Kidney glomerular epithelial cell (primary cell): ENCODE measurements at regions not wholly inside any gene's neighbourhood (a gene's known extent, or its start where the extent isn't known, plus 50 kb on each side); places are given as distances from the start of the nearest gene placed in this dataset.
"Not testable (repeated sequence)": the region's sequence is repeated elsewhere in the genome, so short reads cannot be mapped to it uniquely, and the experiment has no call there.

Source experiments
- DNase-seq: peaks from one replicate; lab custom pipeline; 2025; lab: John Stamatoyannopoulos, UW

GRCh38 chr9:85077944-85078343, 408.4 kb downstream of the NTRK2 start:
- no peak for DNase-seq

- not testable (repeated sequence) for DNase-seq
These were observed 407.6 kb downstream of the NTRK2 start for GRCh38 chr9:85077146-85077545.
